H1 (cell line): ENCODE measurements at regions not wholly inside any gene's neighbourhood (a gene's known extent, or its start where the extent isn't known, plus 50 kb on each side); places are given as distances from the start of the nearest gene placed in this dataset.

Source experiments
- CTCF ChIA-PET: fragments of 300-600 bp; sonication (Branson Sonifier 250); formaldehyde crosslinking; loops from one replicate; lab custom pipeline; 2021; ENCODE audit not compliant: partially characterized antibody; lab: Charles Lee
- POLR2A ChIA-PET: fragments of 300-600 bp; sonication (Branson Sonifier 250); formaldehyde crosslinking; loops from one replicate; lab custom pipeline; 2021; ENCODE audit warnings: inconsistent platforms; ENCODE audit not compliant: partially characterized antibody; lab: Charles Lee
- DNase-seq, 2 experiments: peaks; one replicate each; pipeline versions ENCODE4 v3.0.0 to v3.0.0-alpha.2; 2010 to 2022; ENCODE audit warnings: low spot score in 2 of 2, low read depth in 1 of 2, mixed read lengths in 1 of 2
- FAIRE-seq: peaks from 2 replicates; lab custom pipeline; 2011; peaks lifted over from hg19 to GRCh38; lab: Jason Lieb, UNC
- H2AFZ ChIP-seq: 2 replicates; pipeline ENCODE4 v1.8.1; 2012; ENCODE audit warnings: low read length, inconsistent platforms
- H2AK5ac ChIP-seq: 2 replicates; pipeline ENCODE4 v1.6.1; 2013; ENCODE audit warnings: low read depth, low read length
- H2BK120ac ChIP-seq: replicated peaks from 2 replicates; pipeline ENCODE3; 2013; ENCODE audit warnings: low read depth, low read length, inconsistent platforms
- H2BK12ac ChIP-seq: 2 replicates; pipeline ENCODE4 v1.6.1; 2013; ENCODE audit warnings: low read depth, low read length
- H2BK15ac ChIP-seq: 2 replicates; pipeline ENCODE4 v1.6.1; 2013; ENCODE audit warnings: low read length
- H2BK20ac ChIP-seq: 2 replicates; pipeline ENCODE4 v1.6.1; 2013; ENCODE audit warnings: low read length
- H2BK5ac ChIP-seq: 2 replicates; pipeline ENCODE4 v1.6.1; 2013; ENCODE audit warnings: low read depth, low read length
- H3K14ac ChIP-seq: 2 replicates; pipeline ENCODE4 v1.6.1; 2013; ENCODE audit warnings: inconsistent platforms; ENCODE audit not compliant: insufficient read length
- H3K18ac ChIP-seq: 2 replicates; pipeline ENCODE4 v1.6.1; 2013; ENCODE audit warnings: low read length; ENCODE audit errors: extremely low read depth
- H3K23ac ChIP-seq: 2 replicates; pipeline ENCODE4 v1.6.1; 2013; ENCODE audit warnings: inconsistent platforms; ENCODE audit not compliant: insufficient read length
- H3K23me2 ChIP-seq: 2 replicates; pipeline ENCODE4 v1.6.1; 2013; ENCODE audit warnings: low read depth, low read length
- H3K27ac ChIP-seq: 2 replicates; pipeline ENCODE4 v1.6.1; 2011; ENCODE audit warnings: low read depth, low read length, inconsistent platforms
- H3K27me3 ChIP-seq, 4 experiments: replicated peaks in 1 of 4; 1 replicate in 1 of 4; 2 replicates in 3 of 4; pipeline versions ENCODE4 v1.6.1 to v1.8.1; 2011 to 2013; ENCODE audit warnings: low read length in 3 of 4, mild to moderate bottlenecking in 3 of 4, inconsistent platforms in 2 of 4, mixed read lengths in 2 of 4, moderate library complexity in 1 of 4; ENCODE audit not compliant: control insufficient read depth in 3 of 4, insufficient read depth in 3 of 4; ENCODE audit errors: extremely low read depth in 1 of 4
- H3K36me3 ChIP-seq, 4 experiments: 2 replicates each; pipeline versions ENCODE4 v1.6.1 to v1.8.1; 2011 to 2013; ENCODE audit warnings: mild to moderate bottlenecking in 4 of 4, low read length in 3 of 4, moderate library complexity in 2 of 4, control low read depth in 1 of 4, inconsistent platforms in 1 of 4; ENCODE audit not compliant: insufficient read depth in 4 of 4, control insufficient read depth in 2 of 4
- H3K4ac ChIP-seq: replicated peaks from 2 replicates; pipeline ENCODE3; 2013; ENCODE audit warnings: low read length, low read depth, mixed read lengths, inconsistent platforms; ENCODE audit not compliant: insufficient read length
- H3K4me1 ChIP-seq, 4 experiments: replicated peaks in 1 of 4; 1 replicate in 1 of 4; 2 replicates in 3 of 4; pipeline versions ENCODE4 v1.6.1 to v1.8.1; 2011 to 2013; ENCODE audit warnings: low read length in 3 of 4, inconsistent platforms in 2 of 4, mixed read lengths in 1 of 4; ENCODE audit not compliant: insufficient read depth in 4 of 4, control insufficient read depth in 3 of 4
- H3K4me2 ChIP-seq, 2 experiments: 2 replicates each; pipeline versions ENCODE4 v1.6.1 to v1.8.1; 2011 to 2013; ENCODE audit warnings: low read depth in 2 of 2, low read length in 2 of 2, control low read depth in 1 of 2, inconsistent platforms in 1 of 2, mild to moderate bottlenecking in 1 of 2; ENCODE audit not compliant: insufficient read depth in 1 of 2
- H3K4me3 ChIP-seq, 4 experiments: fragments of 200-600, 300-600 bp in 1 of 4; sonication (generic), shearing (Covaris generic), sonication (Bioruptor Twin) in 1 of 4; 2 replicates each; pipeline versions ENCODE4 v1.5.1 to v1.8.1; 2011 to 2016; ENCODE audit warnings: low read length in 4 of 4, low read depth in 3 of 4, control low read depth in 2 of 4, inconsistent platforms in 2 of 4, mild to moderate bottlenecking in 2 of 4, mixed read lengths in 1 of 4, moderate library complexity in 1 of 4; ENCODE audit not compliant: insufficient read depth in 2 of 4; ENCODE audit errors: extremely low read depth in 1 of 4
- H3K56ac ChIP-seq: replicated peaks from 2 replicates; pipeline ENCODE3; 2013; ENCODE audit warnings: low read depth, mild to moderate bottlenecking, mixed read lengths, low read length, inconsistent platforms; ENCODE audit not compliant: insufficient read length
- H3K79me1 ChIP-seq: 2 replicates; pipeline ENCODE4 v1.6.1; 2013; ENCODE audit warnings: low read depth, low read length, control low read depth
- H3K79me2 ChIP-seq, 2 experiments: 2 replicates each; pipeline versions ENCODE4 v1.6.1 to v1.8.1; 2012 to 2013; ENCODE audit warnings: low read length in 2 of 2, mild to moderate bottlenecking in 2 of 2, inconsistent platforms in 1 of 2; ENCODE audit not compliant: insufficient read depth in 2 of 2, control insufficient read depth in 1 of 2
- H3K9ac ChIP-seq, 4 experiments: replicated peaks in 1 of 4; 1 replicate in 1 of 4; 2 replicates in 3 of 4; pipeline versions ENCODE4 v1.6.1 to v1.8.1; 2011 to 2013; ENCODE audit warnings: low read depth in 3 of 4, low read length in 3 of 4, control low read depth in 2 of 4, mild to moderate bottlenecking in 2 of 4, moderate library complexity in 2 of 4, inconsistent platforms in 1 of 4; ENCODE audit errors: extremely low read depth in 1 of 4
- H3K9me3 ChIP-seq, 2 experiments: 2 replicates each; pipeline versions ENCODE4 v1.6.1 to v1.8.1; 2012 to 2013; ENCODE audit warnings: mild to moderate bottlenecking in 2 of 2, moderate library complexity in 2 of 2, control low read depth in 1 of 2, inconsistent platforms in 1 of 2, low read depth in 1 of 2, low read length in 1 of 2, mixed read lengths in 1 of 2; ENCODE audit not compliant: insufficient read depth in 2 of 2
- H4K20me1 ChIP-seq, 2 experiments: replicated peaks in 1 of 2; 2 replicates each; pipeline versions ENCODE3 to v1.8.1; 2011 to 2013; ENCODE audit warnings: inconsistent platforms in 2 of 2, low read length in 2 of 2, mild to moderate bottlenecking in 1 of 2; ENCODE audit not compliant: insufficient read depth in 2 of 2, control insufficient read depth in 1 of 2
- H4K5ac ChIP-seq: 2 replicates; pipeline ENCODE4 v1.6.1; 2013; ENCODE audit warnings: low read length, low read depth, mixed read lengths, inconsistent platforms; ENCODE audit not compliant: insufficient read length
- H4K8ac ChIP-seq: 2 replicates; pipeline ENCODE4 v1.8.0; 2013; ENCODE audit warnings: mild to moderate bottlenecking, moderate library complexity, low read length, inconsistent platforms; ENCODE audit not compliant: insufficient read depth; ENCODE audit errors: extremely low read depth
- H4K91ac ChIP-seq: replicated peaks from 2 replicates; pipeline ENCODE3; 2013; ENCODE audit warnings: low read length, mixed read lengths, inconsistent platforms; ENCODE audit not compliant: insufficient read length
- RAD21 ChIP-seq, 2 experiments: IDR thresholded peaks in 1 of 2; conservative IDR thresholded peaks in 1 of 2; 2 replicates each; pipeline ENCODE4 v1.6.1; 2011; ENCODE audit warnings: low read depth in 2 of 2, low read length in 2 of 2, improper control_type of control experiment in 1 of 2, inconsistent platforms in 1 of 2, mild to moderate bottlenecking in 1 of 2, moderate library complexity in 1 of 2
- SIX5 ChIP-seq: IDR thresholded peaks from 2 replicates; pipeline ENCODE4 v1.6.1; 2011; ENCODE audit warnings: mild to moderate bottlenecking, low read depth, low read length
- WGBS, 2 experiments: shearing (Covaris generic) in 1 of 2; methylation state at CpG; one replicate each; pipeline versions ENCODE4 v1.1.6 to v1.1.7; 2013 to 2015; ENCODE audit warnings: low lambda C conversion rate in 2 of 2, mixed read lengths in 2 of 2, inconsistent platforms in 1 of 2, low coverage in 1 of 2, missing lambda C conversion rate in 1 of 2; ENCODE audit not compliant: insufficient replicate concordance in 2 of 2, insufficient coverage in 1 of 2, insufficient read length in 1 of 2; ENCODE audit errors: extremely low coverage in 1 of 2, missing lambda C conversion rate in 1 of 2; 5-methylcytosine and 5-hydroxymethylcytosine counted together
- TF ChIP-seq, protein P1 (sequence below), 3 experiments: IDR thresholded peaks; 1 replicate in 2 of 3; 2 replicates in 1 of 3; pipeline versions ENCODE4 v1.5.1 to v1.6.1; 2011; ENCODE audit warnings: low read length in 3 of 3, mild to moderate bottlenecking in 3 of 3, inconsistent platforms in 2 of 3, low read depth in 1 of 3, moderate library complexity in 1 of 3; ENCODE audit not compliant: insufficient read depth in 1 of 3; ENCODE audit errors: control extremely low read depth in 1 of 3

DNA sequence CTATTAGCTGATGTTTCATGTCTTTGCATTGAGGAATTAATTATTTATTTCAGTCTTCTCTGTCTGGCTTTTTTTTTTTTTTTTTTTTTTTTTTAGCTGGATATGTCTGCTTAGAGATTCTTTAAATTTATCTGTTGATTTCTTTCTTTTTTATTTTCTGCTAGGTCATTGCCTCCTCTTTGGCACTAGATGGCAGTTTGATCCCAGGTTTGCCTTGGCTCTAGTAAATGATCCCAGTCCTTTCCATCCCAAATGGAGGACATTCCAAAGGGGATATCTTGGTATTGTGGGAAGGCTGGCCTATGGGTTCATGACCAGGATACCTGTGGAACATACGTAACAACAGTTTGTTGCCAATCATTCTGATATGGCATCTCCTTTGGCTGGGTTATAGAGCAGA lies 339.5 kb upstream of the GCFC2 start:
- Histone ChIP-seq H3K4me1 (no peaks in the 10 kb centered on the region), H3K4me2 (no peak overlapping the region), H3K79me2 (no peaks in the 10 kb centered on the region), H2BK15ac (no peak overlapping the region), H3K4ac (no peak overlapping the region), H2BK120ac (no peak overlapping the region), H3K23ac (no peak overlapping the region), H4K20me1 (no peaks in the 10 kb centered on the region), H2BK5ac (no peak overlapping the region), H3K14ac (no peak overlapping the region), H3K27me3 (no peaks in the 10 kb centered on the region), H3K9me3 (peaks cover 7 to 8% of the 10 kb centered on the region in 2 experiments; a peak in 1 of 4 replicates), H4K5ac (no peak overlapping the region), H2AK5ac (no peak overlapping the region), H3K27ac (no peak overlapping the region), H3K23me2 (no peaks in the 10 kb centered on the region), H3K56ac (no peak overlapping the region), H2AFZ (no peak overlapping the region), H4K91ac (no peak overlapping the region), H2BK20ac (no peak overlapping the region), H4K8ac (no peak overlapping the region), H3K9ac (no peak overlapping the region), H2BK12ac (no peak overlapping the region), H3K79me1 (no peaks in the 10 kb centered on the region), H3K18ac (no peak overlapping the region), H3K36me3 (no peaks in the 10 kb centered on the region; a peak in 1 of 8 replicates), H3K4me3 (no peak overlapping the region)
- 100% methylated on average over 1 of the region's 1 CpG; no CpG with 5 or more reads in 1 of the 2 experiments for WGBS, 2 experiments
- peak; percentile 71 to 73 for TF ChIP-seq RAD21 (IDR thresholded peaks at IDR 0.05 in 1 of 2, conservative IDR thresholded peaks at IDR 0.05 in 1 of 2; ENCODE audit: low read depth in 2 of 2, low read length in 2 of 2)
- no peak for TF ChIP-seq SIX5
- TF ChIP-seq, protein P1, sequence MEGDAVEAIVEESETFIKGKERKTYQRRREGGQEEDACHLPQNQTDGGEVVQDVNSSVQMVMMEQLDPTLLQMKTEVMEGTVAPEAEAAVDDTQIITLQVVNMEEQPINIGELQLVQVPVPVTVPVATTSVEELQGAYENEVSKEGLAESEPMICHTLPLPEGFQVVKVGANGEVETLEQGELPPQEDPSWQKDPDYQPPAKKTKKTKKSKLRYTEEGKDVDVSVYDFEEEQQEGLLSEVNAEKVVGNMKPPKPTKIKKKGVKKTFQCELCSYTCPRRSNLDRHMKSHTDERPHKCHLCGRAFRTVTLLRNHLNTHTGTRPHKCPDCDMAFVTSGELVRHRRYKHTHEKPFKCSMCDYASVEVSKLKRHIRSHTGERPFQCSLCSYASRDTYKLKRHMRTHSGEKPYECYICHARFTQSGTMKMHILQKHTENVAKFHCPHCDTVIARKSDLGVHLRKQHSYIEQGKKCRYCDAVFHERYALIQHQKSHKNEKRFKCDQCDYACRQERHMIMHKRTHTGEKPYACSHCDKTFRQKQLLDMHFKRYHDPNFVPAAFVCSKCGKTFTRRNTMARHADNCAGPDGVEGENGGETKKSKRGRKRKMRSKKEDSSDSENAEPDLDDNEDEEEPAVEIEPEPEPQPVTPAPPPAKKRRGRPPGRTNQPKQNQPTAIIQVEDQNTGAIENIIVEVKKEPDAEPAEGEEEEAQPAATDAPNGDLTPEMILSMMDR (IDR thresholded peaks at IDR 0.05; ENCODE audit: control extremely low read depth in 1 of 3, insufficient read depth in 1 of 3, low read depth in 1 of 3, low read length in 3 of 3) = peak in 2 of 3 experiments; percentile 30 to 36; a peak in 3 of 4 replicates
- FAIRE-seq (peak; percentile 24), DNase-seq (peak in 1 of 2 experiments; percentile 10)
- CTCF ChIA-PET = interaction anchor here (0.7 to 1.5 kb wide), 4 partner anchors 17 to 156 kb away, joined by 3 read pairs; no protein-coding TSS in a partner anchor
- POLR2A ChIA-PET = no interaction called here
